Thymus (tissue), 11 donors: ENCODE measurements at regions not wholly inside any gene's neighbourhood (a gene's known extent, or its start where the extent isn't known, plus 50 kb on each side); places are given as distances from the start of the nearest gene placed in this dataset.

ENCODE experiments used
- DNase-seq, 9 donors: peaks; one replicate each; pipeline ENCODE4 v3.0.0-alpha.2; 2013; ENCODE audit warnings: low spot score in 9 of 9, low read depth in 6 of 9, missing footprints in 1 of 9
- H3K27ac ChIP-seq, 2 donors: one replicate each; pipeline ENCODE4 v1.5.1; 2013; ENCODE audit warnings: control low read depth in 1 of 2, low read depth in 1 of 2, low read length in 1 of 2, mild to moderate bottlenecking in 1 of 2, moderate library complexity in 1 of 2
- H3K27me3 ChIP-seq, 2 donors: one replicate each; pipeline ENCODE4 v1.5.1; 2013; ENCODE audit warnings: low read length in 1 of 2; ENCODE audit not compliant: control insufficient read depth in 2 of 2, insufficient read depth in 1 of 2
- H3K36me3 ChIP-seq, 2 donors: one replicate each; pipeline ENCODE4 v1.5.1; 2013; ENCODE audit warnings: low read length in 1 of 2, mild to moderate bottlenecking in 1 of 2, moderate library complexity in 1 of 2; ENCODE audit not compliant: control insufficient read depth in 2 of 2, insufficient read depth in 2 of 2
- H3K4me1 ChIP-seq, 2 donors: one replicate each; pipeline ENCODE4 v1.5.1; 2013; ENCODE audit warnings: low read length in 2 of 2; ENCODE audit not compliant: control insufficient read depth in 2 of 2, insufficient read depth in 2 of 2
- H3K4me3 ChIP-seq, 2 donors: one replicate each; pipeline ENCODE4 v1.5.1; 2013; ENCODE audit warnings: low read length in 2 of 2, control low read depth in 1 of 2, mild to moderate bottlenecking in 1 of 2
- H3K9me3 ChIP-seq, 2 donors: one replicate each; pipeline ENCODE4 v1.5.1; 2013; ENCODE audit warnings: low read length in 1 of 2, mild to moderate bottlenecking in 1 of 2; ENCODE audit not compliant: control insufficient read depth in 2 of 2, insufficient read depth in 1 of 2
- WGBS: extraction: QIAGEN DNeasy Blood & Tissue Kit; methylation state at CpG from one replicate; pipeline ENCODE4 v1.1.7; 2013; 5-methylcytosine and 5-hydroxymethylcytosine counted together
- donor health status: healthy.

GRCh38 chr7:26451997-26452396 lies 160.3 kb downstream of the SNX10 start:
- Histone ChIP-seq H3K4me1 (no peaks in the 10 kb centered on the region), H3K27ac (no peak overlapping the region), H3K36me3 (no peaks in the 10 kb centered on the region), H3K27me3 (no peaks in the 10 kb centered on the region), H3K9me3 (no peaks in the 10 kb centered on the region), H3K4me3 (no peak overlapping the region)
- WGBS: 93% methylated on average over 3 of the region's 3 CpGs
- DNase-seq: no peak

- no peaks in the 10 kb centered on the region for H3K4me1 ChIP-seq
- no peaks in the 10 kb centered on the region for H3K36me3 ChIP-seq
- DNase-seq: no peak
- no peaks in the 10 kb centered on the region for H3K9me3 ChIP-seq
- no peaks in the 10 kb centered on the region for H3K27me3 ChIP-seq
- no peak overlapping the region for H3K4me3 ChIP-seq
- WGBS: 97% methylated on average over 3 of the region's 3 CpGs
- no peak overlapping the region for H3K27ac ChIP-seq
Measured at GRCh38 chr7:26454180-26454579, 162.5 kb downstream of the SNX10 start.

- H3K27ac ChIP-seq: no peak overlapping the region
- H3K36me3 ChIP-seq: no peaks in the 10 kb centered on the region
- no peak for DNase-seq
- no peaks in the 10 kb centered on the region for H3K9me3 ChIP-seq
- no peak overlapping the region for H3K4me3 ChIP-seq
- no peaks in the 10 kb centered on the region for H3K27me3 ChIP-seq
- 93% methylated on average over 7 of the region's 7 CpGs for WGBS
- H3K4me1 ChIP-seq: no peaks in the 10 kb centered on the region
Measured at GRCh38 chr7:26457696-26458327, 166.2 kb downstream of the SNX10 start.

- Histone ChIP-seq H3K4me3 (no peak overlapping the region), H3K9me3 (no peaks in the 10 kb centered on the region), H3K27me3 (no peaks in the 10 kb centered on the region), H3K27ac (no peak overlapping the region), H3K4me1 (no peaks in the 10 kb centered on the region), H3K36me3 (no peaks in the 10 kb centered on the region)
- 96% methylated on average over 6 of the region's 6 CpGs for WGBS
- DNase-seq: no peak
Measured at GRCh38 chr7:26458466-26459145, 166.9 kb downstream of the SNX10 start.

GRCh38 chr7:26459540-26460193 lies 168.0 kb downstream of the SNX10 start:
- no peak for DNase-seq
- WGBS: 86% methylated on average over 5 of the region's 5 CpGs
- Histone ChIP-seq H3K9me3 (no peaks in the 10 kb centered on the region), H3K4me3 (no peak overlapping the region), H3K27ac (no peak overlapping the region), H3K4me1 (no peaks in the 10 kb centered on the region), H3K27me3 (no peaks in the 10 kb centered on the region), H3K36me3 (no peaks in the 10 kb centered on the region)

GRCh38 chr7:26460351-26461085 lies 168.9 kb downstream of the SNX10 start:
- no peaks in the 10 kb centered on the region for H3K4me1 ChIP-seq
- WGBS: 96% methylated on average over 4 of the region's 4 CpGs
- no peaks in the 10 kb centered on the region for H3K36me3 ChIP-seq
- no peak overlapping the region for H3K27ac ChIP-seq
- no peaks in the 10 kb centered on the region for H3K27me3 ChIP-seq
- no peak for DNase-seq
- H3K9me3 ChIP-seq: no peaks in the 10 kb centered on the region
- no peak overlapping the region for H3K4me3 ChIP-seq

- Histone ChIP-seq H3K36me3 (no peaks in the 10 kb centered on the region), H3K9me3 (no peaks in the 10 kb centered on the region), H3K27ac (no peak overlapping the region), H3K27me3 (no peaks in the 10 kb centered on the region), H3K4me3 (no peak overlapping the region), H3K4me1 (no peaks in the 10 kb centered on the region)
- DNase-seq: no peak
- 98% methylated on average over 7 of the region's 7 CpGs for WGBS
Measured at GRCh38 chr7:26461518-26461917, 169.9 kb downstream of the SNX10 start.

GRCh38 chr7:26466007-26466406 lies 174.3 kb downstream of the SNX10 start:
- DNase-seq: no peak
- Histone ChIP-seq H3K9me3 (no peaks in the 10 kb centered on the region), H3K4me3 (no peak overlapping the region), H3K27ac (no peak overlapping the region), H3K36me3 (no peaks in the 10 kb centered on the region), H3K27me3 (no peaks in the 10 kb centered on the region), H3K4me1 (no peaks in the 10 kb centered on the region)
- 95% methylated on average over 6 of the region's 6 CpGs for WGBS

- no peak for DNase-seq
- no peak overlapping the region for H3K4me3 ChIP-seq
- WGBS: 97% methylated on average over 8 of the region's 8 CpGs
- no peaks in the 10 kb centered on the region for H3K27me3 ChIP-seq
- H3K4me1 ChIP-seq: no peaks in the 10 kb centered on the region
- H3K27ac ChIP-seq: no peak overlapping the region
- H3K9me3 ChIP-seq: no peaks in the 10 kb centered on the region
- no peaks in the 10 kb centered on the region for H3K36me3 ChIP-seq
Measured at GRCh38 chr7:26467104-26467503, 175.4 kb downstream of the SNX10 start.
